CD4-positive, alpha-beta T cell treated with Interleukin-17A for 4 hours (primary cell): ENCODE measurements at regions not wholly inside any gene's neighbourhood (a gene's known extent, or its start where the extent isn't known, plus 50 kb on each side); places are given as distances from the start of the nearest gene placed in this dataset.

Source experiments
- DNase-seq: peaks from one replicate; pipeline ENCODE4 v3.0.0-alpha.2; 2020; ENCODE audit warnings: mixed read lengths

DNA sequence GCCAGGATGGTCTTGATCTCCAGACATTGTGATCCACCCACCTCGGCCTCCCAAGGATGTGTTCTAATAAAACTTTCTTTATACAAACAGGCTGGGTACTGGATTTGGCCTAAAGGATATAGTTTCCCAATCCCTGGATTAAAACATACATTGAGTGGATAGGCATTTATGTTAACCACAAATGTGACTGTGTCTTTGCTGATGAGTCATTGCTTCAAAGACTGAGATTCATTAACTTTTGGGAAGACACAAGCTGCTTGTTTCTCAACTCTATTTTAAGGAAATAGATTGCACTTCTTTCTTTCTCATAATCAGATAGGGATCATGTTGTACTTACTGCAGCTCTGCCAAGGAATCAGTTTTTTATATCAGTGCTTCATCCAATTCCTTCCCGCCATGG, 131.3 kb upstream of the AGA start:
- no peak for DNase-seq

DNA sequence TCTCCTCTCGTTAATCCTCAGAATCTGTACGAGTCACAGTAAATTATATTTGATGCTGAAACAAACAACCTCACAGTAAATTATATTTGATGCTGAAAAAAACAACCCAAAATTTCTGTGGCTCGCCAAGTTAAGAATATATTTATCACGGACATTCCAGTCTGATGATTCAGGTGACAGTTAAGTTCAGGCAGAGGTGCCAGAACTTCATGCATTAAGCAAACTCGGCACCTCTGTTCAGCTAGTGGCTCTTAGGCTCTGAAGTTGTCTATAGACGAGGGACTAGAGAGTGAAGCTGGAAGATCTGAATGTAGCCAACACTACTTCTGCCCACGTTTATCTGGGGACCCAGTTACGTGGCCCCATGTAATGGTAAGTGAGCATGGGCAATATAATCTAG, 132.2 kb upstream of the AGA start:
- no peak for DNase-seq

- no peak for DNase-seq
Observed at GRCh38 chr4:177579649-177580048, 137.4 kb upstream of the AGA start.

DNA sequence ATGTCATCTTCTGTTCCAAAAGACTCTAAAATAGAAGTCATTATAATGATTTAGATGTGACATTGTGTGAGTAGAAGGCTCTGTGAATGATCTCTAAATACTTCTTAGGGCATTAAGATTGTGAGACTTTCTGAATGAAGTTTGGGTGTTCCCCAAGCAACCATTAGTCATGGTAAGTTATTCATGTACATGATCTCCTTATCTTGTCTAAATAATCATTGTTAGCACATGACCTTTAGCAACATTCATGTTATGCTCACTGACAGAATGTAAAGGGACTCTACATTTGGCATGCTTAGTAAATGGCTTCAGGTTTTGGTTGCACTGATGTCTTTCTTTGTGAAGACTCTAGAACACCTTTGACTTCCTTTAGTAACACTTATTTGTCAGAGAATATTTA, 140.8 kb upstream of the AGA start:
- DNase-seq: no peak

DNA sequence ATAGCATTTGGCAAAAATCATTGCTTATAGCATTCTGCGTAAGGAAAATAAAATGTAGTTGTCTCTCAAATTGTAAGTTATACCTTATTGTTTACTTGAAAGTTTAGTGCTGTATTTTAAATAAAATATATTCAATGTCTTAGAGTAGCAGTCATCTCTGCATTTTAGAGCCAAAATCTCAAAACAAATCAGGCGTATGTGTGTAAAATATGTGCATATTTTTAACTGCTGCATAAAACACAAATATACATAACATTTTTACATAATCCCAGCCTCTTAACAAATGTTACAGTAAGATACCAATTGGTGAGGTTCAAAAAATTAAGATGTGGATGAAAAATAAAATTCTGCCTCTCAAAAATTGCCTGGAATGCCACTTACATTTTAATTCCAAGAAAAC, 145.8 kb upstream of the AGA start:
- no peak for DNase-seq

- DNase-seq: no peak
Observed at GRCh38 chr4:177595386-177595785, 153.1 kb upstream of the AGA start.

- DNase-seq: peak; percentile 12
Observed at GRCh38 chr4:177596035-177596434, 153.8 kb upstream of the AGA start.

- no peak for DNase-seq
Observed at GRCh38 chr4:177596991-177597390, 154.8 kb upstream of the AGA start.

GRCh38 chr4:177605252-177605651, 163.0 kb upstream of the AGA start:
- DNase-seq: no peak

- DNase-seq: no peak
Observed at GRCh38 chr4:177607111-177607573, 164.9 kb upstream of the AGA start.

DNA sequence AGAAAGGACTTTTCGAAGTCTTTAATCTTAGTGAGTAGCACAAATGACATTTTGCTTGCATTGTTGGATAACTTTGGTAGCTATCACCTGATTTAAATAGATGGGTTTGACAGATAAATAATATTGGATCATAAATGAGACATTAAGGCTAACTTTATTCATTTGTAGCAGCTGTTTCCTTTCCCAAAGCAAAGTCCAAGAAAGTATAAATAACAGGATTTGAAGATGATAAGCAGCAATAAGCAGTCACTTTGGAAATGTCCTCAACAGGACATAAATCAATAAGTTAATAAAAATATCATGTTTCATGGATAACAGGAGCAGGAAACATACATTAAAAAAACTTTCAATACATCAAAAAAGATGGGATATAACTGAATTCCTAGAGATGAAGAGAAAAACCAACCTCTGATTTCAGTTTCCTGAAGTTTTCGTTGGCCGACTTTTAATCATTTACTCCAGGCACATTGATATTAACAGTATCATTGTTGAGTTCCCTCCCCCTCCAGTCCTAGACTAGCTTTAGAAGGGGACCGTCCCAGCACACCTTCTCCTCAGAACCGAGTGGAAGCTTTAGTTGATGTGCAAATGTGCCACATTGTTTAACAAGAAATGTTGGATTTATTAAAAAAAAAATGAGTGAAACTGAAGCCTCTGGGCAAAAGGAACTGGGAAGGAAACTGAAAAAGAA, 169.9 kb upstream of the AGA start:
- no peak for DNase-seq

GRCh38 chr4:177612684-177613083, 170.4 kb upstream of the AGA start:
- no peak for DNase-seq

DNA sequence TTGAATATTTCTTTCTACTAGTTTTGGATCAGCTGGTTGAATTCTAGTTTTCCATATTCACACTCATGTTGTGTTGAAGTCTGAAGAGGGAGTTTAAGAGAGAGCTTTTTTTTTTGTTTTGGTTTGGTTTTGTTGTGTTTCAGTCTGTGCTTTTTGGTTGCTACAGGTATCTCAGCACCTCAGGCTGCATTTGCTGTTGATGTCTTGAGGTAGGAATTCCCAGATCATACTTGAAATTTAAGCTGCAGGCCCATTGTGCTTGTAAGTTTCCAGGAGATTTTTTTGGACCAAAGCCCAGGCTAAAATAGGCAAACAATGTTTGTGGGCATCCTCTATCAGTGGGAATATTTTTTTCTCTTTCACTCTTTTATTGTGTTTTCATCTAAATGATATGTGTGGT, 190.2 kb upstream of the AGA start:
- no peak for DNase-seq

DNA sequence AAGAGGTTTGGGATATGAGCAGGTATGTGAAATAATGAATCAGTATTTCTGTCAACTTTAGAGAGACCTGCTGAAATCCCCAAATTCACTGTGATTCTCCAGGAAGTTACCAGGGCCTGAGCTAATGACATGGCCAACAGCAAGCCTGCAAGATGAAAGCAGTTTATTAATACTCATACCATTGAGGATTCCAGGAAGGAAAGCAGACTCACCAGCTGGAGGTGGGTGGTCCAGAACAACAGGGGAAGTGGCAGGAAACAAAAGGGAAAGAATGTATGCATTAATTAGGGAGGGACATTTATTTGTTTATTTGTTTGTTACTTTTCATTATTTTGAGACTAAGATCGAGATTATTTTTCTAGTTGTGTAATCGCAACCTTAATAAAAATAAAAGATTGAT, 196.6 kb upstream of the AGA start:
- DNase-seq: no peak

GRCh38 chr4:177640864-177641263, 198.6 kb upstream of the AGA start:
- DNase-seq: no peak

- DNase-seq: no peak
Observed at GRCh38 chr4:177660223-177660622, 218.0 kb upstream of the AGA start.

DNA sequence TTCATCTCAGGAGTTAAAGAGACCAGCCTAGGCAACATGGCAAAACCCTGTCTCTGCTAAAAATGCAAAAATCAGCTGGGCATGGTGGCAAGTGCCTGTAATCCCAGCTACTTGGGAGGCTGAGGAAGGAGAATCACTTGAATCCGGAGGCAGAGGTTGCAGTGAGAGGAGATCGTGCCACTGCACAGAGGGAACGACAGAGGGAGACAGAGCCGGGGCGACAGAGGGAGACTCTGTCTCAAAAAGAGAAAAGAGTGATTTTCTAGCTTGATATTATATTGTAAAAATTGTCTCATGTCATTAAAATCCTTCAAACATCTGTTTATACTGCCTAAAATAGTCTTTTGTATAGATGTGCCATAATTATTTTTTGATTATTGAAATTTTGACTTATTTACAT, 225.4 kb upstream of the AGA start:
- DNase-seq: no peak

GRCh38 chr4:177671387-177671786, 229.2 kb upstream of the AGA start:
- no peak for DNase-seq

- no peak for DNase-seq
Observed at GRCh38 chr4:177671845-177672244, 229.6 kb upstream of the AGA start.

DNA sequence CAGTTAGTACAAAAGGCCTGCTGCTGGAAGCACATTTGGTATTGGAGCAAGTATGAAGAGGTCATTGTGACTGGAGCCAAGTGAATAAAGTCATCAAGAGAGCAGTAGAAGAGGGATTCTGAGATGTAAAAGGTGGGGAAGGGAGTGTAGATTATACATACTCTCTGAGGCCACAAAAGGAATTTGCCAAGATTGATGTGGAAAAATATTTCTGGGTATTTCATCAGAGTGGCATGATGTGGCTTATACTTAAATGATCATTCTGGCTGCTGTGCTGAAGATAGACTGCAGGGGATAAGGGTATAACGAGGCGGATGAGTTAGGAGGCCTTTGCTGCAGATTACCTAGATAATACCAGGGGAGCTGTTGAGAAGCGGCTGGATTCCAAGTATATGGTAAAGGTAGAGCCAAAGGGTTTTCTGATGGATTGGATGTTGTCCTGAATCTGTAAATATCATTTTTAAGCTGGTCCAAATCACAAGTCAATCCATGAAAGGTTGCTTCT, 231.8 kb upstream of the AGA start:
- DNase-seq: no peak

DNA sequence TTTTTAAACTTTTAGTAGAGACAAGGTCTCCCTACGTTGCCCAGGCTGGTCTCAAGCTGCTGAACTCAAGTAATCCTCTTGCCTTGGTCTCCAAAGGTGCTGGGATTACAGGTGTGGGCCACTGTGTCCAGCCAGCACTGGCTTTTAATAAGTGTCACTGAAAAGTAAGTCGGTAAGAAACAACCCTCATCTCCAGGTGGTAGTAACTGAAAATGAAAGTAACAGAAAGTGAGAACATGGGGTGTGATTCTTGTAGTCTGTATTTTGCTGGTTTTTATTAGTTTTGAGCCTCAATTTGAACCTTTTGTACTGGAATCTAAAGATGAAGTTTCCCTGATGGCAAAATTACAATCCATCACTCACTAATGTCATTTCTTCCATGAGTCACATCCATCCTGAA, 238.1 kb upstream of the AGA start:
- no peak for DNase-seq

- DNase-seq: no peak
Observed at GRCh38 chr4:177681902-177682301, 239.7 kb upstream of the AGA start.

DNA sequence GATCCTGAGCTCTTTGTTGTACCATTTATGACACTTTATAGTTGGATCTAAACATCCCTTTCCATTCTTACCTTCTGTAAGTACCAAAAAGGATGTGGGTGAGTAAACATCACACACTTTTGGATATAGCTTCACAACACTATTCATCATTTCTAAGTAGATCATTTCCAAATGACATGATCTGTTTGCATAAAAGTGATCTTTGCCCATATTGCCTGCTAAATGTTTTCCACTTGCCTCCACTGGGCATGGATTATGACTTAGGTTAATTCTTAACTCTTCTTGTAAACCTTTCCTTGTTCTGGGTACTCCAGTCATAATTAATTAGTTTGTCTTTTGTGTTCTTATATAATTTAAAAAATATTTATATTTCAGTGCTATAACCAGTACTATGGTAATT, 244.9 kb upstream of the AGA start:
- DNase-seq: no peak

GRCh38 chr4:177692907-177693306, 250.7 kb upstream of the AGA start:
- no peak for DNase-seq

DNA sequence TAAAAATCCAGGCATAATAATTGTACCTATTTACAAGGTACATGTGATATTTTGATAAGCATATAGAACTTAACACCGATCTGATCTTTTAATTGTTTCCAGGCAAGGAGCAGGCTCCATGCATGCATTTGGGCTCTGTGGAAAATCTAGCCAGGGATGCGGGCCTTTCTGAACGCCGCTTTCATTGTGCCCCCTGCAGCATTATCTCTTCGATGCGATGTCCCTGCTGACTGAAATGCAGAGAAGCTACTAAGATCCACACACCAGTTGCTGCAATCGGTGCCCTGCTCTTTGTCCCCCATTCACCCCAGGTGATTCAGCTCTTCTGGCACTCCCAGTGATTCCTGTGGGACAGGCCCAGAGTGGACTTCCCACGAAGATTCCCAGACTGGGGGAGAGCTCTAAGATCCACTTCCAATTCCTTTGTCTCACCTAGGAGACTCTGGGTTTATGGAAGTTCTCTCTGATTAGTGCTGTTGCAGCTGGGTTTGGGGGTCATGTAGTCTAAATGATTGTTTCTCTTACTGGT, 254.3 kb upstream of the AGA start:
- DNase-seq: no peak
